ENCODE measurements at regions not wholly inside any gene's neighbourhood (a gene's known extent, or its start where the extent isn't known, plus 50 kb on each side); places are given as distances from the start of the nearest gene placed in this dataset.

- DNase-seq = no peak
Observed at GRCh38 chr4:181293541-181293940, 949.7 kb upstream of the TENM3 start.

GRCh38 chr4:181294421-181294820 is 948.8 kb upstream of the TENM3 start:
- no peak for DNase-seq

- no peak for DNase-seq
Observed at GRCh38 chr4:181301735-181302710, 941.2 kb upstream of the TENM3 start.

GRCh38 chr4:181307824-181308223 is 935.4 kb upstream of the TENM3 start:
- DNase-seq = no peak

GRCh38 chr4:181308476-181309312 is 934.5 kb upstream of the TENM3 start:
- no peak for DNase-seq

- DNase-seq = no peak
Observed at GRCh38 chr4:181312066-181312465, 931.1 kb upstream of the TENM3 start.

- no peak for DNase-seq
Observed at GRCh38 chr4:181319629-181320028, 923.6 kb upstream of the TENM3 start.

- DNase-seq = no peak
Observed at GRCh38 chr4:181323061-181323460, 920.1 kb upstream of the TENM3 start.

- DNase-seq = no peak
Observed at GRCh38 chr4:181330654-181331201, 912.5 kb upstream of the TENM3 start.

GRCh38 chr4:181331214-181331613 is 912.0 kb upstream of the TENM3 start:
- no peak for DNase-seq

- DNase-seq = no peak
Observed at GRCh38 chr4:181345931-181346330, 897.3 kb upstream of the TENM3 start.

GRCh38 chr4:181350615-181351415 is 892.4 kb upstream of the TENM3 start:
- no peak for DNase-seq

GRCh38 chr4:181364504-181364903 is 878.7 kb upstream of the TENM3 start:
- no peak for DNase-seq

- DNase-seq = no peak
Observed at GRCh38 chr4:181365671-181366070, 877.5 kb upstream of the TENM3 start.

GRCh38 chr4:181372014-181372413 is 871.2 kb upstream of the TENM3 start:
- DNase-seq = no peak

- no peak for DNase-seq
Observed at GRCh38 chr4:181376058-181376457, 867.1 kb upstream of the TENM3 start.

- DNase-seq = no peak
Observed at GRCh38 chr4:181388061-181388460, 855.1 kb upstream of the TENM3 start.

GRCh38 chr4:181416966-181417365 is 826.2 kb upstream of the TENM3 start:
- DNase-seq = no peak

- no peak for DNase-seq
Observed at GRCh38 chr4:181418496-181418895, 824.7 kb upstream of the TENM3 start.

- DNase-seq = no peak
Observed at GRCh38 chr4:181420950-181421349, 822.3 kb upstream of the TENM3 start.

GRCh38 chr4:181424362-181425016 is 818.7 kb upstream of the TENM3 start:
- DNase-seq = no peak

GRCh38 chr4:181427076-181427475 is 816.1 kb upstream of the TENM3 start:
- DNase-seq = no peak

Data from activated CD4-positive, alpha-beta T cell treated with anti-CD3 and anti-CD28 coated beads for 1 hour (primary cell).